HEK293 (cell line): ENCODE measurements at regions not wholly inside any gene's neighbourhood (a gene's known extent, or its start where the extent isn't known, plus 50 kb on each side); places are given as distances from the start of the nearest gene placed in this dataset.

Experiments used
- CTCF ChIA-PET: fragments of 350-600 bp; formaldehyde crosslinking; extraction: SDS; loops from one replicate; lab custom pipeline; 2021; ENCODE audit warnings: antibody characterized with exemption; lab: Yijun Ruan, JAX
- POLR2A ChIA-PET: fragments of 300-600 bp; formaldehyde crosslinking; extraction: SDS; loops from one replicate; lab custom pipeline; 2020; ENCODE audit warnings: antibody characterized with exemption, inconsistent platforms; lab: Yijun Ruan, JAX
- H3K27ac ChIP-seq: fragments of 200-500 bp; sonication (Bioruptor generic); 2 replicates; pipeline ENCODE4 v1.5.1; 2014; ENCODE audit warnings: low read depth, low read length, control low read depth, inconsistent platforms; ENCODE audit errors: extremely low read depth
- H3K36me3 ChIP-seq, 2 experiments: fragments of 200-500 bp in 1 of 2; sonication (Bioruptor generic) in 1 of 2; 1 replicate in 1 of 2; 2 replicates in 1 of 2; pipeline ENCODE4 v1.5.1; 2014 to 2017; ENCODE audit warnings: inconsistent platforms in 2 of 2, low read length in 2 of 2; ENCODE audit not compliant: control insufficient read depth in 2 of 2, insufficient read depth in 1 of 2
- H3K4me1 ChIP-seq: fragments of 200-500 bp; sonication (Bioruptor generic); 2 replicates; pipeline ENCODE4 v1.5.1; 2014; ENCODE audit warnings: mild to moderate bottlenecking, low read length, inconsistent platforms; ENCODE audit not compliant: control insufficient read depth, insufficient read depth
- H3K4me3 ChIP-seq: 2 replicates; pipeline ENCODE4 v1.5.1; 2011; ENCODE audit warnings: low read depth, mild to moderate bottlenecking, control low read depth, low read length, moderate library complexity
- H3K9me3 ChIP-seq: fragments of 200-500 bp; sonication (Bioruptor generic); 2 replicates; pipeline ENCODE4 v1.5.1; 2014; ENCODE audit warnings: low read depth, low read length, inconsistent platforms; ENCODE audit not compliant: control insufficient read depth, insufficient read depth
- GLI4 ChIP-seq: fragments of 450-650 bp; formaldehyde crosslinking; IDR thresholded peaks from 2 replicates; pipeline ENCODE4 v1.5.1; 2016; ENCODE audit warnings: missing biosample characterization, missing genetic modification characterization
- HOXC10 ChIP-seq: sonication (generic); formaldehyde crosslinking; IDR thresholded peaks from 2 replicates; pipeline ENCODE4 v1.8.1; 2023; ENCODE audit warnings: mild to moderate bottlenecking, missing genetic modification reagents
- KLF10 ChIP-seq: fragments of 450-650 bp; IDR thresholded peaks from 2 replicates; pipeline ENCODE4 v1.5.1; 2018; ENCODE audit warnings: missing biosample characterization, mild to moderate bottlenecking, missing genetic modification characterization
- PRDM10 ChIP-seq: fragments of 450-650 bp; formaldehyde crosslinking; IDR thresholded peaks from 2 replicates; pipeline ENCODE4 v1.5.1; 2016; ENCODE audit warnings: missing biosample characterization, missing genetic modification characterization
- PRDM4 ChIP-seq: fragments of 450-650 bp; formaldehyde crosslinking; IDR thresholded peaks from 2 replicates; pipeline ENCODE4 v1.5.1; 2017; ENCODE audit warnings: missing biosample characterization, missing genetic modification characterization
- WT1 ChIP-seq: fragments of 450-650 bp; formaldehyde crosslinking; IDR thresholded peaks from 2 replicates; pipeline ENCODE4 v1.5.1; 2016; ENCODE audit warnings: missing biosample characterization, missing genetic modification characterization
- YY2 ChIP-seq: fragments of 450-650 bp; formaldehyde crosslinking; IDR thresholded peaks from 2 replicates; pipeline ENCODE4 v1.5.1; 2016; ENCODE audit warnings: missing biosample characterization, missing genetic modification characterization
- ZNF16 ChIP-seq: fragments of 450-650 bp; formaldehyde crosslinking; IDR thresholded peaks from 2 replicates; pipeline ENCODE4 v1.5.1; 2016; ENCODE audit warnings: low read depth, missing biosample characterization, missing genetic modification characterization
- ZNF19 ChIP-seq: fragments of 450-650 bp; formaldehyde crosslinking; IDR thresholded peaks from 2 replicates; pipeline ENCODE4; 2016; ENCODE audit warnings: missing biosample characterization, missing genetic modification characterization, low read depth
- ZNF211 ChIP-seq: fragments of 450-650 bp; formaldehyde crosslinking; IDR thresholded peaks from 2 replicates; pipeline ENCODE4 v1.5.1; 2016; ENCODE audit warnings: low read depth, missing biosample characterization, missing genetic modification characterization
- ZNF341 ChIP-seq: fragments of 450-650 bp; formaldehyde crosslinking; IDR thresholded peaks from 2 replicates; pipeline ENCODE4; 2016; ENCODE audit warnings: low read depth, missing biosample characterization, missing genetic modification characterization
- ZNF354C ChIP-seq: fragments of 450-650 bp; formaldehyde crosslinking; IDR thresholded peaks from 2 replicates; pipeline ENCODE4 v1.5.1; 2016; ENCODE audit warnings: missing biosample characterization, missing genetic modification characterization, low read depth, borderline replicate concordance
- ZNF37A ChIP-seq: fragments of 450-650 bp; IDR thresholded peaks from 2 replicates; pipeline ENCODE4 v1.5.1; 2018; ENCODE audit warnings: missing biosample characterization, missing genetic modification characterization
- ZNF394 ChIP-seq: fragments of 450-650 bp; formaldehyde crosslinking; IDR thresholded peaks from 2 replicates; pipeline ENCODE4 v1.5.1; 2016; ENCODE audit warnings: missing biosample characterization, missing genetic modification characterization, mild to moderate bottlenecking, moderate library complexity, borderline replicate concordance
- ZNF404 ChIP-seq: fragments of 450-650 bp; formaldehyde crosslinking; IDR thresholded peaks from 2 replicates; pipeline ENCODE4 v1.5.1; 2017; ENCODE audit warnings: missing biosample characterization, missing genetic modification characterization
- ZNF48 ChIP-seq: fragments of 450-650 bp; formaldehyde crosslinking; IDR thresholded peaks from 2 replicates; pipeline ENCODE4 v1.5.1; 2016; ENCODE audit warnings: missing biosample characterization, missing genetic modification characterization
- ZNF501 ChIP-seq: fragments of 450-650 bp; formaldehyde crosslinking; IDR thresholded peaks from 2 replicates; pipeline ENCODE4 v1.5.1; 2016; ENCODE audit warnings: missing biosample characterization, missing genetic modification characterization
- ZNF639 ChIP-seq: fragments of 450-650 bp; formaldehyde crosslinking; IDR thresholded peaks from 2 replicates; pipeline ENCODE4 v1.5.1; 2016; ENCODE audit warnings: missing biosample characterization, missing genetic modification characterization
- ZNF701 ChIP-seq: fragments of 450-650 bp; formaldehyde crosslinking; IDR thresholded peaks from 2 replicates; pipeline ENCODE4 v1.5.1; 2016; ENCODE audit warnings: missing biosample characterization, missing genetic modification characterization
- ZNF837 ChIP-seq: fragments of 450-650 bp; formaldehyde crosslinking; IDR thresholded peaks from 2 replicates; pipeline ENCODE4 v1.5.1; 2016; ENCODE audit warnings: missing biosample characterization, missing genetic modification characterization
- ZNF843 ChIP-seq: fragments of 450-650 bp; formaldehyde crosslinking; IDR thresholded peaks from 2 replicates; pipeline ENCODE4 v1.5.1; 2016; ENCODE audit warnings: missing biosample characterization, missing genetic modification characterization

GRCh38 chr5:2803751-2804150, 52.3 kb upstream of the IRX2 start:
- TF ChIP-seq YY2 (tag by site-specific recombination) = no peak
- no peak for TF ChIP-seq WT1 (tag by site-specific recombination)
- TF ChIP-seq ZNF16 = no peak
- TF ChIP-seq ZNF843 (tag by site-specific recombination) = no peak
- no peak for TF ChIP-seq PRDM4
- no peak for TF ChIP-seq ZNF501
- TF ChIP-seq ZNF701 (tag by site-specific recombination) = no peak
- TF ChIP-seq ZNF404 (tag by site-specific recombination) = no peak
- TF ChIP-seq GLI4 = no peak
- TF ChIP-seq ZNF394 = no peak
- no peak for TF ChIP-seq ZNF837
- TF ChIP-seq ZNF37A (tag by site-specific recombination) = no peak
- TF ChIP-seq ZNF354C (tag by site-specific recombination) = no peak
- no peak for TF ChIP-seq PRDM10 (tag by site-specific recombination)
- no peak for TF ChIP-seq HOXC10 (CRISPR knock-in tag)
- TF ChIP-seq ZNF639 (tag by site-specific recombination) = no peak
- no peak for TF ChIP-seq KLF10 (tag by site-specific recombination)
- no peak for TF ChIP-seq ZNF19 (tag by site-specific recombination)
- TF ChIP-seq ZNF211 (tag by site-specific recombination) = no peak
- no peak for TF ChIP-seq ZNF48
- no peak overlapping the region for H3K4me3 ChIP-seq
- no peaks in the 10 kb centered on the region for H3K36me3 ChIP-seq
- CTCF ChIA-PET = interaction anchor here (0.7 kb wide), 1 partner anchor 137 kb away, joined by 3 read pairs; no protein-coding TSS in a partner anchor
- no peak overlapping the region for H3K27ac ChIP-seq
- POLR2A ChIA-PET = no interaction called here
- no peaks in the 10 kb centered on the region for H3K4me1 ChIP-seq
- no peaks in the 10 kb centered on the region for H3K9me3 ChIP-seq

- Histone ChIP-seq H3K4me3 (no peak overlapping the region), H3K4me1 (no peaks in the 10 kb centered on the region), H3K36me3 (no peaks in the 10 kb centered on the region), H3K9me3 (no peaks in the 10 kb centered on the region), H3K27ac (no peak overlapping the region)
- ChIA-PET POLR2A (no interaction called here), CTCF (no interaction called here)
- no peak for TF ChIP-seq ZNF341
These were observed 51.4 kb upstream of the IRX2 start for GRCh38 chr5:2802693-2803365.
